ENCODE measurements at regions not wholly inside any gene's neighbourhood (a gene's known extent, or its start where the extent isn't known, plus 50 kb on each side); places are given as distances from the start of the nearest gene placed in this dataset.
"Not testable (repeated sequence)": the region's sequence is repeated elsewhere in the genome, so short reads cannot be mapped to it uniquely, and the experiment has no call there.

GRCh38 chr2:111566068-111566467, 317.9 kb downstream of the ANAPC1 start:
- DNase-seq (ENCODE audit: low read depth in 2 of 3, low spot score in 1 of 3): not testable (repeated sequence)

- DNase-seq (ENCODE audit: low read depth in 2 of 3, low spot score in 1 of 3): not testable (repeated sequence)
Observed at GRCh38 chr2:111567233-111567632, 316.8 kb downstream of the ANAPC1 start.

GRCh38 chr2:111569356-111570199, 314.4 kb downstream of the ANAPC1 start:
- not testable (repeated sequence) for DNase-seq (ENCODE audit: low read depth in 2 of 3, low spot score in 1 of 3)

- not testable (repeated sequence) for DNase-seq (ENCODE audit: low read depth in 2 of 3, low spot score in 1 of 3)
Observed at GRCh38 chr2:111570300-111571114, 313.5 kb downstream of the ANAPC1 start.

GRCh38 chr2:111574803-111575202, 309.2 kb downstream of the ANAPC1 start:
- DNase-seq (ENCODE audit: low read depth in 2 of 3, low spot score in 1 of 3): not testable (repeated sequence)

GRCh38 chr2:111577154-111577885, 306.7 kb downstream of the ANAPC1 start:
- not testable (repeated sequence) for DNase-seq (ENCODE audit: low read depth in 2 of 3, low spot score in 1 of 3)

- DNase-seq (ENCODE audit: low read depth in 2 of 3, low spot score in 1 of 3): not testable (repeated sequence)
Observed at GRCh38 chr2:111579500-111580134, 304.4 kb downstream of the ANAPC1 start.

GRCh38 chr2:111580616-111581015, 303.4 kb downstream of the ANAPC1 start:
- not testable (repeated sequence) for DNase-seq (ENCODE audit: low read depth in 2 of 3, low spot score in 1 of 3)

GRCh38 chr2:111582090-111582489, 301.9 kb downstream of the ANAPC1 start:
- not testable (repeated sequence) for DNase-seq (ENCODE audit: low read depth in 2 of 3, low spot score in 1 of 3)

GRCh38 chr2:111583480-111583879, 300.5 kb downstream of the ANAPC1 start:
- not testable (repeated sequence) for DNase-seq (ENCODE audit: low read depth in 2 of 3, low spot score in 1 of 3)

- DNase-seq (ENCODE audit: low read depth in 2 of 3, low spot score in 1 of 3): not testable (repeated sequence)
Observed at GRCh38 chr2:111584540-111584939, 299.5 kb downstream of the ANAPC1 start.

GRCh38 chr2:111584950-111585349, 299.0 kb downstream of the ANAPC1 start:
- DNase-seq (ENCODE audit: low read depth in 2 of 3, low spot score in 1 of 3): not testable (repeated sequence)

- not testable (repeated sequence) for DNase-seq (ENCODE audit: low read depth in 2 of 3, low spot score in 1 of 3)
Observed at GRCh38 chr2:111586014-111586413, 298.0 kb downstream of the ANAPC1 start.

GRCh38 chr2:111595072-111595471, 288.9 kb downstream of the ANAPC1 start:
- DNase-seq (ENCODE audit: low read depth in 2 of 3, low spot score in 1 of 3): not testable (repeated sequence)

- not testable (repeated sequence) for DNase-seq (ENCODE audit: low read depth in 2 of 3, low spot score in 1 of 3)
Observed at GRCh38 chr2:111596808-111597705, 286.9 kb downstream of the ANAPC1 start.

- not testable (repeated sequence) for DNase-seq (ENCODE audit: low read depth in 2 of 3, low spot score in 1 of 3)
Observed at GRCh38 chr2:111598944-111599343, 285.0 kb downstream of the ANAPC1 start.

- DNase-seq (ENCODE audit: low read depth in 2 of 3, low spot score in 1 of 3): not testable (repeated sequence)
Observed at GRCh38 chr2:111602259-111602658, 281.7 kb downstream of the ANAPC1 start.

- DNase-seq (ENCODE audit: low read depth in 2 of 3, low spot score in 1 of 3): not testable (repeated sequence)
Observed at GRCh38 chr2:111605798-111606197, 278.2 kb downstream of the ANAPC1 start.

- DNase-seq (ENCODE audit: low read depth in 2 of 3, low spot score in 1 of 3): not testable (repeated sequence)
Observed at GRCh38 chr2:111606632-111607031, 277.4 kb downstream of the ANAPC1 start.

All from stimulated activated CD4-positive, alpha-beta T cell treated with anti-CD3 and anti-CD28 coated beads, Interleukin-12 subunit alpha, Interleukin-12 subunit beta, amount 100 ng/mL, for 48 hours (primary cell).